Peyer's patch (tissue), 4 donors: ENCODE measurements at regions not wholly inside any gene's neighbourhood (a gene's known extent, or its start where the extent isn't known, plus 50 kb on each side); places are given as distances from the start of the nearest gene placed in this dataset.

ENCODE experiments used
- POLR2A ChIP-seq, 2 donors: fragments of 450-650 bp; IDR thresholded peaks; one replicate each; pipeline ENCODE4 v1.5.1; 2017; ENCODE audit warnings: antibody characterized with exemption in 2 of 2, mild to moderate bottlenecking in 2 of 2, moderate library complexity in 2 of 2
- TF ChIP-seq, protein P1 (sequence below), 6 experiments: fragments of 450-650 bp in 4 of 6; fragments of 200-600 bp in 2 of 6; sonication (generic) in 1 of 6; IDR thresholded peaks; one replicate each; pipeline ENCODE4 v1.5.1; 2017 to 2019; ENCODE audit warnings: antibody characterized with exemption in 6 of 6, mild to moderate bottlenecking in 3 of 6, moderate library complexity in 1 of 6

- TF ChIP-seq, protein P1, sequence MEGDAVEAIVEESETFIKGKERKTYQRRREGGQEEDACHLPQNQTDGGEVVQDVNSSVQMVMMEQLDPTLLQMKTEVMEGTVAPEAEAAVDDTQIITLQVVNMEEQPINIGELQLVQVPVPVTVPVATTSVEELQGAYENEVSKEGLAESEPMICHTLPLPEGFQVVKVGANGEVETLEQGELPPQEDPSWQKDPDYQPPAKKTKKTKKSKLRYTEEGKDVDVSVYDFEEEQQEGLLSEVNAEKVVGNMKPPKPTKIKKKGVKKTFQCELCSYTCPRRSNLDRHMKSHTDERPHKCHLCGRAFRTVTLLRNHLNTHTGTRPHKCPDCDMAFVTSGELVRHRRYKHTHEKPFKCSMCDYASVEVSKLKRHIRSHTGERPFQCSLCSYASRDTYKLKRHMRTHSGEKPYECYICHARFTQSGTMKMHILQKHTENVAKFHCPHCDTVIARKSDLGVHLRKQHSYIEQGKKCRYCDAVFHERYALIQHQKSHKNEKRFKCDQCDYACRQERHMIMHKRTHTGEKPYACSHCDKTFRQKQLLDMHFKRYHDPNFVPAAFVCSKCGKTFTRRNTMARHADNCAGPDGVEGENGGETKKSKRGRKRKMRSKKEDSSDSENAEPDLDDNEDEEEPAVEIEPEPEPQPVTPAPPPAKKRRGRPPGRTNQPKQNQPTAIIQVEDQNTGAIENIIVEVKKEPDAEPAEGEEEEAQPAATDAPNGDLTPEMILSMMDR (IDR thresholded peaks at IDR 0.05) = no peak
- no peak for TF ChIP-seq POLR2A (IDR thresholded peaks at IDR 0.05)
These were observed 478.8 kb upstream of the TNC start for GRCh38 chr9:115596746-115597080.
